Neural progenitor cell (in vitro differentiated cells): ENCODE measurements at regions not wholly inside any gene's neighbourhood (a gene's known extent, or its start where the extent isn't known, plus 50 kb on each side); places are given as distances from the start of the nearest gene placed in this dataset.

ENCODE experiments used
- CTCF ChIP-seq: fragments of 200-600 bp; sonication (generic); IDR thresholded peaks from 2 replicates; pipeline ENCODE4 v1.5.1; 2017; ENCODE audit warnings: antibody characterized with exemption, mild to moderate bottlenecking
- EZH2 ChIP-seq: fragments of 200-600 bp; sonication (generic); IDR thresholded peaks from 2 replicates; pipeline ENCODE4 v1.6.1; 2017; ENCODE audit warnings: antibody characterized with exemption, mild to moderate bottlenecking, moderate library complexity

GRCh38 chr9:86733929-86734328 lies 213.4 kb downstream of the GAS1 start:
- TF ChIP-seq CTCF (no peak), EZH2 (no peak)
